SJSA1 (cell line): ENCODE measurements at regions not wholly inside any gene's neighbourhood (a gene's known extent, or its start where the extent isn't known, plus 50 kb on each side); places are given as distances from the start of the nearest gene placed in this dataset.

Source experiments
- DNase-seq, 2 experiments: peaks; one replicate each; pipeline ENCODE4 v3.0.0-alpha.2; 2015 to 2020; ENCODE audit warnings: low spot score in 2 of 2, low read depth in 1 of 2
- H3K27ac ChIP-seq: fragments of 250-450 bp; sonication (Bioruptor Pico); 2 replicates; pipeline ENCODE4 v1.5.1; 2020; ENCODE audit warnings: mild to moderate bottlenecking, moderate library complexity
- H3K27me3 ChIP-seq: fragments of 250-450 bp; sonication (Bioruptor Pico); replicated peaks from 2 replicates; pipeline ENCODE4 v1.5.1; 2020; ENCODE audit warnings: mild to moderate bottlenecking, moderate library complexity
- H3K36me3 ChIP-seq: fragments of 250-450 bp; sonication (Bioruptor Pico); 2 replicates; pipeline ENCODE4 v1.5.1; 2020; ENCODE audit warnings: mild to moderate bottlenecking
- H3K4me1 ChIP-seq: fragments of 250-450 bp; sonication (Bioruptor Pico); replicated peaks from 2 replicates; pipeline ENCODE4 v1.6.1; 2021; ENCODE audit warnings: mild to moderate bottlenecking
- H3K4me3 ChIP-seq: fragments of 250-450 bp; sonication (Bioruptor Pico); 2 replicates; pipeline ENCODE4 v1.5.1; 2020; ENCODE audit warnings: mild to moderate bottlenecking
- H3K9me3 ChIP-seq: fragments of 250-450 bp; sonication (Bioruptor Pico); replicated peaks from 2 replicates; pipeline ENCODE4 v1.5.1; 2020; ENCODE audit warnings: mild to moderate bottlenecking

- Histone ChIP-seq H3K27me3 (no peaks in the 10 kb centered on the region), H3K4me1 (no peaks in the 10 kb centered on the region), H3K36me3 (no peaks in the 10 kb centered on the region), H3K9me3 (no peaks in the 10 kb centered on the region), H3K27ac (no peak overlapping the region), H3K4me3 (no peak overlapping the region)
- DNase-seq, result no peak
Measured at GRCh38 chr11:92332986-92333385, 108.4 kb downstream of the FAT3 start.

GRCh38 chr11:92340839-92341238 lies 116.2 kb downstream of the FAT3 start:
- no peaks in the 10 kb centered on the region for H3K27me3 ChIP-seq
- no peaks in the 10 kb centered on the region for H3K9me3 ChIP-seq
- H3K4me1 ChIP-seq, result no peaks in the 10 kb centered on the region
- DNase-seq, result no peak
- H3K36me3 ChIP-seq, result no peaks in the 10 kb centered on the region
- no peak overlapping the region for H3K4me3 ChIP-seq
- no peak overlapping the region for H3K27ac ChIP-seq

- Histone ChIP-seq H3K27me3 (no peaks in the 10 kb centered on the region), H3K36me3 (no peaks in the 10 kb centered on the region), H3K27ac (no peak overlapping the region), H3K9me3 (no peaks in the 10 kb centered on the region), H3K4me1 (no peaks in the 10 kb centered on the region), H3K4me3 (no peak overlapping the region)
- no peak for DNase-seq
Measured at GRCh38 chr11:92342034-92342720, 117.6 kb downstream of the FAT3 start.

GRCh38 chr11:92342886-92343285 lies 118.3 kb downstream of the FAT3 start:
- Histone ChIP-seq H3K4me3 (no peak overlapping the region), H3K27me3 (no peaks in the 10 kb centered on the region), H3K4me1 (no peaks in the 10 kb centered on the region), H3K27ac (no peak overlapping the region), H3K36me3 (no peaks in the 10 kb centered on the region), H3K9me3 (no peaks in the 10 kb centered on the region)
- no peak for DNase-seq

GRCh38 chr11:92346220-92346619 lies 121.6 kb downstream of the FAT3 start:
- Histone ChIP-seq H3K27me3 (no peaks in the 10 kb centered on the region), H3K27ac (no peak overlapping the region), H3K4me3 (no peak overlapping the region), H3K36me3 (no peaks in the 10 kb centered on the region), H3K4me1 (no peaks in the 10 kb centered on the region), H3K9me3 (no peaks in the 10 kb centered on the region)
- DNase-seq, result no peak

- H3K27me3 ChIP-seq, result no peaks in the 10 kb centered on the region
- no peak for DNase-seq
- H3K4me3 ChIP-seq, result no peak overlapping the region
- H3K36me3 ChIP-seq, result no peaks in the 10 kb centered on the region
- no peaks in the 10 kb centered on the region for H3K4me1 ChIP-seq
- no peak overlapping the region for H3K27ac ChIP-seq
- H3K9me3 ChIP-seq, result no peaks in the 10 kb centered on the region
Measured at GRCh38 chr11:92347454-92347853, 122.8 kb downstream of the FAT3 start.

GRCh38 chr11:92349486-92350156 lies 125.0 kb downstream of the FAT3 start:
- DNase-seq, result no peak
- Histone ChIP-seq H3K4me1 (no peaks in the 10 kb centered on the region), H3K4me3 (no peak overlapping the region), H3K9me3 (no peaks in the 10 kb centered on the region), H3K36me3 (no peaks in the 10 kb centered on the region), H3K27me3 (no peaks in the 10 kb centered on the region), H3K27ac (no peak overlapping the region)

GRCh38 chr11:92357344-92357743 lies 132.7 kb downstream of the FAT3 start:
- Histone ChIP-seq H3K27me3 (no peaks in the 10 kb centered on the region), H3K9me3 (no peaks in the 10 kb centered on the region), H3K4me3 (no peak overlapping the region), H3K36me3 (no peaks in the 10 kb centered on the region), H3K27ac (no peak overlapping the region), H3K4me1 (no peaks in the 10 kb centered on the region)
- no peak for DNase-seq

- Histone ChIP-seq H3K27ac (no peak overlapping the region), H3K4me1 (no peaks in the 10 kb centered on the region), H3K36me3 (no peaks in the 10 kb centered on the region), H3K9me3 (no peaks in the 10 kb centered on the region), H3K4me3 (no peak overlapping the region), H3K27me3 (no peaks in the 10 kb centered on the region)
- DNase-seq, result no peak
Measured at GRCh38 chr11:92357841-92358240, 133.2 kb downstream of the FAT3 start.

GRCh38 chr11:92361551-92361950 lies 136.9 kb downstream of the FAT3 start:
- DNase-seq, result no peak
- no peaks in the 10 kb centered on the region for H3K36me3 ChIP-seq
- H3K4me1 ChIP-seq, result no peaks in the 10 kb centered on the region
- no peaks in the 10 kb centered on the region for H3K9me3 ChIP-seq
- no peak overlapping the region for H3K4me3 ChIP-seq
- H3K27ac ChIP-seq, result no peak overlapping the region
- H3K27me3 ChIP-seq, result no peaks in the 10 kb centered on the region

- DNase-seq, result no peak
- Histone ChIP-seq H3K4me1 (no peaks in the 10 kb centered on the region), H3K36me3 (no peaks in the 10 kb centered on the region), H3K27ac (no peak overlapping the region), H3K4me3 (no peak overlapping the region), H3K9me3 (no peaks in the 10 kb centered on the region), H3K27me3 (no peaks in the 10 kb centered on the region)
Measured at GRCh38 chr11:92362989-92363388, 138.4 kb downstream of the FAT3 start.

GRCh38 chr11:92364177-92364576 lies 139.6 kb downstream of the FAT3 start:
- H3K27me3 ChIP-seq, result no peaks in the 10 kb centered on the region
- no peaks in the 10 kb centered on the region for H3K4me1 ChIP-seq
- H3K9me3 ChIP-seq, result no peaks in the 10 kb centered on the region
- no peak for DNase-seq
- no peaks in the 10 kb centered on the region for H3K36me3 ChIP-seq
- no peak overlapping the region for H3K27ac ChIP-seq
- no peak overlapping the region for H3K4me3 ChIP-seq

GRCh38 chr11:92376146-92376599 lies 151.6 kb downstream of the FAT3 start:
- DNase-seq, result no peak
- Histone ChIP-seq H3K9me3 (no peaks in the 10 kb centered on the region), H3K4me3 (no peak overlapping the region), H3K4me1 (peaks cover 9% of the 10 kb centered on the region), H3K27me3 (no peaks in the 10 kb centered on the region), H3K27ac (no peak overlapping the region), H3K36me3 (no peaks in the 10 kb centered on the region)

GRCh38 chr11:92376680-92377079 lies 152.1 kb downstream of the FAT3 start:
- Histone ChIP-seq H3K27me3 (no peaks in the 10 kb centered on the region), H3K27ac (no peak overlapping the region), H3K4me3 (no peak overlapping the region), H3K4me1 (peaks cover 10% of the 10 kb centered on the region), H3K36me3 (no peaks in the 10 kb centered on the region), H3K9me3 (no peaks in the 10 kb centered on the region)
- no peak for DNase-seq
